GM19023 (cell line): ENCODE measurements at regions not wholly inside any gene's neighbourhood (a gene's known extent, or its start where the extent isn't known, plus 50 kb on each side); places are given as distances from the start of the nearest gene placed in this dataset.
"Not testable (repeated sequence)": the region's sequence is repeated elsewhere in the genome, so short reads cannot be mapped to it uniquely, and the experiment has no call there.

Source experiments
- ATAC-seq: cut with Tn5 transposase; IDR thresholded peaks from one replicate; pipeline ENCODE4 v1.9.1; 2021; ENCODE audit warnings: mild to moderate bottlenecking, moderate library complexity; ENCODE audit not compliant: unreplicated experiment

DNA sequence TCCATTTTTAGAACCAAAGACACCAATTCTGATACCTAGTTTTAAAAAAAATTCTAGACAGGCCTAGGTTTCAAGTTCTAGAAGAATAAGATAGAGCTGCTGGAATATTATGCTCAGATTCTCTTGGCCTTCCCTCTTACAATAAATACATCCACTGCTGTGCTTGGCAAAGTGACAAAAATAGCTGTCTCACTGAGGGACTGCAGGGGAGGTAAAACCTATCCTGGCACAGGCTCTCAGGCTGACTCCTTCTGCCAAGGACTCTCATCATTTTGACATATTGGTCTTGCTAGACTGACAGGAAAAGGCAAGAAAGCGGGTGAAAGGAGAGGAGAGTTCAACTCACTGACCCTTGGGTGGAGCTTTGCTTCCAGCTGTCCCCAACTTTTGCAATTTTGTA lies 197.0 kb upstream of the LHX8 start:
- ATAC-seq, result no peak

DNA sequence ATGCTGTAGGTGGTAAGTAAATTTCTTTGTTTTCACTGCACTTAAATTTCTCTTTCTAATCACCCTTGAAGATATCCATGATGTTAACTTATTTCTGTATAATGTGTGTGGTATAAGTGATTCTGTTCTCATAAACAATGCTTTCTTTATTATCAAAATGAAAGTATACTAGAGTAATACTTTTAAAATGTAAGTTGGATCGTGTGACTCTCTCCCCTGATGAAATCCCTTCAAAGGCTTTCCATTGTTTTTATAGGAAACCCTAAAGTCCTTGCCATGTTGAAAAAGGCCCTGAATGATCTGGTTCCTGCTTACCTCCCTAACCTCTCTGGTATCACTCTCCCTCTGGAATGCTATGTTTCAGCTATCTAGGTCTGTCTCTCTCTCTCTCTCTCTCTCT lies 191.1 kb upstream of the LHX8 start:
- ATAC-seq, result no peak

DNA sequence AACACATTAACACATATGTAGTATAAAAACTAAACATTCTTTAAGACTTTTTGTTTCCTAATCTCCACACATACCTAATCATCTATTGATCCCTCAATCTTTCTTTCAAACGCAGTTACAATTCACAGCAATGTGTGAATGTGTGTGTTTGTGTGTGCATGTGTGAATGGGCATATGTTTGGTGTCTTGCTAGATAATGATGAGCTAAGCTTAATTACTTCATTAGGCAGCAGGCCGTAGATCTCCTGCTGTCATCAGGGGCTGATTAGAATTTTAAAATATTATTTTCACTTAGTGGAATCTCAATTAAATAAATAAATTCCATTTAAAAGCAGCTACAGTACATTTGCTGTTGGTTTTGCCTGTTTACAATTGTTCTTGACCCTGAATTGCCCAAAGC lies 187.8 kb upstream of the LHX8 start:
- no peak for ATAC-seq

DNA sequence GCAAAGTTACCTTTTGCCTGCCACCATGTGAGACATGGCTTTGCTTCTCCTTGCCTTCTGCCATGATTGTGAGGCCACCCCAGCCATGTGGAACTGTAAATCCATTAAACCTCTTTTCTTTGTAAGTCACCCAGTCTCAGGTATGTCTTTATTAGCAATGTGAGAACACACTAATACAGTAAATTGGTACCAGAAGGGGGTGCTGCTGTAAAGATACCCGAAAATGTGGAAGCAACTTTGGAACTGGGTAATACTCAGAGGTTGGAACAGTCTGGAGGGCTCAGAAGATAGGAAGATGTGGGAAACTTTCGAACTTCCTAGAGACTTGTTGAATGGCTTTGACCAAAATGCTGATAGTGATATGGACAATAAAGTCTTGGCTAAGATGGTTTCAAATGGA lies 184.8 kb upstream of the LHX8 start:
- ATAC-seq, result not testable (repeated sequence)

DNA sequence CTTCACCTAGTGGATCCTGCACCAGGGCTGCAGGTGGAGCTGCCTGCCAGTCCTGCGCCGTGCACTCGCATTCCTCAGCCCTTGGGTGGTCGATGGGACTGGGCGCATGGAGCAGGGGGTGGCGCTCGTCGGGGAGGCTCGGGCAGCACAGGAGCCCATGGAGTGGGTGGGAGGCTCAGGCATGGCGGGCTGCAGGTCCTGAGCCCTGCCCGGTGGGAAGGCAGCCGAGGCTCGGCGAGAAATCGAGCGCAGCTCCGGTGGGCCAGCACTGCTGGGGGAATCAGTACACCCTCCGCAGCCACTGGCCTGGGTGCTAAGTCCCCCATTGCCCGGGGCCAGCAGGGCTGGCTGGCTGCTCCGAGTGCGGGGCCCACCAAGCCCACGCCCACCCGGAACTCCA lies 182.2 kb upstream of the LHX8 start:
- not testable (repeated sequence) for ATAC-seq

DNA sequence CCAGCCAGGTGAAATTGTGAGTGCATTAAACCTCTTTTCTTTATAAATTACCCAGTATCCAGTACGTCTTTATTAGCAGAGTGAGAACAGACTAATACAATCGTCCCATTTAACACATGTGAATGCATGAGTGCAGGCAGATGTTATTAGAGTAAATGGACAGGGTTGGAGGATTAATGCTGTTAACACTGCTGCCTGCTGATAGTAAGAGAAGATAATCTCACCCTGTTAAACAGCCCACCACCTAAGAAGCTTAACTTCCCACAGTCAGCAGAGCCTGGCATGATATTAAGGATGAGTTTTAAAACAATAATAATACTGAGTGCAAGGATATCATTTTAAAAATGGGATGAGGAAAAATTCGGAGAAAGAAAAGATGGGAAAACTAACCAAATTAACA lies 181.4 kb upstream of the LHX8 start:
- no peak for ATAC-seq

DNA sequence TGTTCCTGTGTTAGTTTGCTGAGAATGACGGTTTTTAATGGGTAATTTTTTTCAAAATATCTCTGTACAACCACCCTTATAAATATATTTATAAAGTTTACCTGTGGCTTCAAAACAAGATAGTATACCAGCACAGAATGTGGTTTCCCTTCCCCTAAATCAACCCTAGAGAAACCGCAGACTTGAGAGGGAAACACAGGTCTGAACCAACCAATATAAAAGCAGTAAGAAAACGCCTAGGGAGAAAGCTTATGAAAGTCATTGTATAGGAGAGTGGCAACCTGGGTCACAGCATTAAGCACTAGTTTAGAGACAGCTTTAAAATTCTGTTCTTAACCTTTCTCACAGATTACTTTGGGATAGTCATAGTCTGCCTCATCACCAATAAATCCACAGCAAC lies 180.6 kb upstream of the LHX8 start:
- no peak for ATAC-seq

DNA sequence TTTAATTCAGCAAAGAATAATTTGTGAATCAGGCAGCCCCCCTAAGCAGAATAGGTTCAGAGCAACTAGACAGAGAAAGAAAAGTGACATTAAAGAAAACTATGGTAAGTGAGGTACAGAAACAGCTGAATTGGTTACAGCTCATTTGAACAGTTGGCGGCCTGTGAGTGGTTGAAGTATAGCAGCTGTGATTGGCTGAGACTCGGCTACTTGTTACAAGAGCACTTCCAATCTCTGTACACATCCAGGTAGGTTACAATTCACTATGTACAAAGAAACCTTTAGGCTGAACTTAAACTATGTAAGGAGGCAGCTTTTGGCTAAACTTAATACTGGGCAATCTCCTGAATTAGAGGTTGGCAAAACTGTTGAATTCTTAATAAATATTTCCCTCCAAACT lies 171.1 kb upstream of the LHX8 start:
- no peak for ATAC-seq

DNA sequence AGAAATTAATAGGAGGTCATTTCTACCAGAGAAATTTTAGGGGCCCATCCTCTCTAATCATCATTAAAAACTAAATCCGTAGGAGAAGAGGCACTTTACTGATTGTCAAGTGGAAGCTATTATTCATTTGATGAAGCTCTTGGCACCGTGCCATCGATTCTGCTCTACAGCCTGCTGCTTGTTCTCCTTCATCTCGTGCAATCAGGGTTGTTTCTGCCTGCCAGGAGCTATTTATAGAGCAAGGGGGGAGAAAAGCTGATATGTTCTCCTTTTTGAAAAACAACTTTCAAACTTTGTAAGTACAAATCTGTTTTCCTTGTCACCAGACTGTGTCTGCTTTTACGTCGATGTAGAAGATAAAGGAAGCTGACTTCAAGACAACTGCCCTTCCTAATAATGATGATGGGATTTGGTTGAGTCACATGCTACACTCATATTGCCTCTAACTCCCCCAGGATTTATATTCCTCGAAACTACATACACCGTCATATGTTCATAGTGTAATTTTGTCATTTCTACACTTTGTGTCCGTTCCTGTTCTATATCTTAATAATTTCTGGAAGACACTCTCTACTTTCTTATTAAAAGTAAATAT lies 169.6 kb upstream of the LHX8 start:
- ATAC-seq, result no peak

DNA sequence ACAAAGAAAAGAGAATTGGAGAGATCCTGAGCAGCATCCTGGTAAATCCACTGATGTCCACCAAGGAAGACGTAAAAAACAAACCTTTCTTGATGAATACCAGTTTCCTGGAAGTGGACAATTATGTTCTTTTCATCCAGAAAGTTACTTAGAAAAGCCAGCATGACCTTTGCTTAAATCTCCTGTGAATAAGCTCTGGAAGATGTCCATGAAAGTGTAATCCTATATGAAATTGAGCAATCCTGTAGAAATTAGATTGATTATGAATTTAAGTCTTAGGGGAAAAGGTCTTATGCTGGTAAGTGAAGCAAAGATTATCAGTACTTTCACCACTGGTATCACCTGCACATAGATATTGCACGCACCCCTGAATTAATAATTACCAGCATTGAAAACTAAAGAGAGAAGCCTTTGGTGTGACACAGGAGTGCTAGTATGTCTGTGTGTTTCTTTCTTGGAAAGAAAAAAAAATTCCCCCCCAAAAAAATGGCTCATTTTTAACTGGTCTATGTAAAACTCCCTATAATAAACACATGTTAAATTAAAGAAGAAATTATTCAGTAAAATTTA lies 164.5 kb upstream of the LHX8 start:
- no peak for ATAC-seq

DNA sequence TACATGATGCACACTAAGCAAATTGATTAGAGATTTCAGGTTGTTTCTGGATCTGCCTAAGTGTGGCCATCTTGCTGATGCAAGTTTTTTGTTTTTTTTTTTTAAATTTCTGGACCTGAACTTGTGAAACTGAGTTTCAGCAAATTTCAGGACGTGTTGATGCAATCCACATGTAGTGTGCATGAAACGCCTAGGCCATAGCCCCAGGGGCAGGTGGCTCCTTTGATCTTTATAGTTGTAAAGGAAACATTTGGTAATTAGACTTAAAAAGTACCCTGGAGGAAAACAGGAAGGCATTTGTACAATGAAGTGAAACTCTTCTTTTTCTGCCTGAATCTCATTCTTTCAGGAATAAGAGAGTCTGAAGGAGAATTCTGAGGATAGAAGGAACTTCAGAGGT lies 162.2 kb upstream of the LHX8 start:
- no peak for ATAC-seq

DNA sequence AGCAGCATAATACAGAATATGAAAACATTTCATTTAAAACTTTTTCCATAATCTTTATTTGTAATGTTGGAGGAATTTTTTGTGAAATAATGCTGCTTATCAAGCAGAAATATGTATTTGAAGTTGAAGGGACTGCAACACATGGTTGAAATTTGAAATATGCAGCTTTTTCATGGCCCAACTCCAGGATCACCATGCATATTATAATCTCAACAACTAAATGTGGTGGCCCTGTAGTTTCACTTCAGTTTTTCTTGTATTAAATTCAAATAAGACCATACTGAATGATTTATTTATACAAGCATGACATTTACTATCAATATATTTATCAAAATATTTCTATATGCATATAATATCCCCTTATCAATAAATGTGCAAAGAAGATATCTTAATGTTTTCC lies 157.7 kb upstream of the LHX8 start:
- ATAC-seq, result no peak

DNA sequence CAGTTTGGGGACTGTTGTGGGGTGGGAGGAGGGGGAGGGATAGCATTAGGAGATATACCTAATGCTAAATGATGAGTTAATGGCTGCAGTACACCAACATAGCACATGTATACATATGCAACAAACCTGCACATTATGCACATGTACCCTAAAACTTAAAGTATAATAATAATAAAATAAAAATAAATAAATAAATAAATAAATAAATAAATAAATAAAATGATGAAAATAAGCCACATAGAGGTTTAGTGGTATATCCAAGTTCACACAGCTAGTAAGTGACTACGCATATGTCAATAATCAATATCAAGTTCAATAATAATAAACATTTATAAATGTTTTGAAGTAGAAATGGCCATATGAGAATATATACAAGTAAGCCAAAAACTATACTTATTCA lies 141.7 kb upstream of the LHX8 start:
- ATAC-seq, result not testable (repeated sequence)

DNA sequence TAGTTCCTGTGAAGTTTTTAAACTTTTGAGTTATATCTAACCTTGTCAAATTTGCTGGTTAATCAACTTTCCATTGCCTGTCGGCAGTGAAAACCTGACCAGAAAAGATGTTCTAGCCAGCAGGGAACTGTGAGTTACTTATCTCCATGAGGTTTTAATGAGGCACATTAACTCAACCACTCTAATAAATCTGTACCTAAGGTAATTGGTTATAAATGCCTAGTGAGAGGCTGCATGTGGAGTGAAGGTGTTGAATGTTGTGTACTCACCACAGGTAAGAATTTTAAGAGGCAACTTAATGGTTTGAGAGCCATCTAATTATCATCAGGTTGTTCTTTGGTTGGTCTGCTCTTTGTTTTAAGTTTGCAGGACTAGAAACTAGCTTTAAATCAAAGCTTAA lies 138.4 kb upstream of the LHX8 start:
- ATAC-seq, result no peak

DNA sequence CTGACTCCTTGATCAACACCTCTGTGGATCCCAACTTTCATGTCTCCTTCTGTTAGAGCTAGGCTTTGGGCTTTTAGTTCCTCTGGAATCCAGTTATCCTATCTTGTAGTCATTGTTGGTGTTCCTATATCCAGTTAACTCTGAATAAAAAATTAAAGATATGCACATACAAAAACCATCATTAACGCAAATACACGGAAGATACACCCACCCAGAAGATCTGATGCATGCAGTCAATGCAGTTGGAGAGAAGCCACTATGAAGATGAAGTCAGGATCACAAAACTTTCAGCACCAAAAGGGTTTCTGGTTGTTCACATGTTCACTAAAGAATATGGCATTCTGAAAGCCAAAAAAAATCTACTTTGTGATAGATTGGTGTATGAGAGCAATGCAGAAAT lies 123.6 kb upstream of the LHX8 start:
- ATAC-seq, result no peak

DNA sequence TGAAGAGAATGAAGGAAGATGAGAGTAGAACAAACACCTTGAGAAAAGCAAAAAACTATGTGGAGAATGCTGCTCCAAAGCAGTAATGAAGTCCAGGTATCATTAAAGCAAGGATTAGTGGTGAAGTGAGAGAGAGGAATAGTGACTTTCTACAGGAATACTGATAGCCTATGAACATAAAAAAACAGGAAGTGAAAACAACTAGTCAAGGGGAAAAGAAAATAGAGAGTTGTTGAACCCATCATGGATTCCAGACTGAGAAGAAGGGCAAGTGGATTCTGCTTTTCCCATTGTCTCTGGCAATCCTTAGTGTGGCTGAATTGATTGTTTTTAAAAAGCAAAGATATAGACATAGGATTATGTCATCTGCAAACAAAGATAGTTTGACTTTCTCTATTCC lies 119.9 kb upstream of the LHX8 start:
- ATAC-seq, result no peak

DNA sequence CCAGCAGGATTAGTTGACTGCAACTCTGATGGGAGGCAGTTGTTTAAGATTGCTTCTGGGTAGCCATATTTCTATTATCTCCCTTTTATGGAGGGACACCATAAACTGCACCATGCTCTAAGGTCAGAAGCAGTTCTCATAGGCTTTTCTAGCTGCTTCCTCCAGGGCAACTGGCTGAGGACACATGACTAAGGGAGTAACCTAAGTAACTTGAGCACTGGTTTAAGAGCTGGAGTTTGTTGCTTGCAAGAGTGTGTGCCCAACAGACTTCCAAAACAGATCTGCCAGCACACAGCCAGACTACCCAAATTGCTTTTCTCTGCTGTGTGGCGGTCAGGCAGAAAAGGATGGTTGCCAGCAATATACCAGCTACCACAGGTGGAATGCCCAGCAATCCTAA lies 111.2 kb upstream of the LHX8 start:
- no peak for ATAC-seq

DNA sequence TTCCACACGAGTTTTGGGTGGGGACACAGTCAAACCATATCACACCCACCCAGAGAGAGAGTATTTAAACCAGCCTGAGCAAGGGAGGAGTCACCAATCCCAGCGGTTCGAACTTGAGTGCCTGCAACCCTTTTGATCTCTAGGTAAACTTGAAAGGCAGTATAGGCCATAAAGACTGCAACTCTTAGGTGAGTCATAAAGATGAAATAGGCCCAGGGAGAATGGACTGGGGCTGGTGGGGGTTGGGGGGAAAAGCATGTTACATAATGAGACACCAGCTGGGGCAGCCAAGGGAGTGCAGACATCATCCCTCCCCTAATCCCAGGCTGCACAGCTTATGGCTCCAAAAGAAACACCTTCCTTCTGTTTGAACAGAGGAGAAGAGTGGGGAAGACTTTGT lies 99.8 kb upstream of the LHX8 start:
- no peak for ATAC-seq

DNA sequence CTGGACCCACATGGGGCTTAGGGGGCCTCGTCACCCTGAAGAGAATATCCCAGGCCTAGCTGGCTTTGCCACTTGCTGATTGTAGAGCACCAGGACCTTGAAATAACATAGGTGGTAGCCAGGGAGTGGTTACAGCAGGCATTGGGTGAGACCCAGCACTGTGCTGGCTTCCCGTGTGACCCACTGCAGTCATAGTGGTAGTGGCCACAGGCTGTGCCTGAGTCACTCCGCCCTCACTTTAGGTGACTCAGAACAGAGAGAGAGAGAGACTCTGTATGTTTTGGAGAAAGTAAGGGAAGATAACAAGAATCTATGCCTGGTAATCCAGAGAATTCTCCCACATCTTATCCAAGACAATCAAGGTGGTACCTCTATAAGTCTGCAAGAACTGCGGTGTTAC lies 98.7 kb upstream of the LHX8 start:
- ATAC-seq, result no peak

DNA sequence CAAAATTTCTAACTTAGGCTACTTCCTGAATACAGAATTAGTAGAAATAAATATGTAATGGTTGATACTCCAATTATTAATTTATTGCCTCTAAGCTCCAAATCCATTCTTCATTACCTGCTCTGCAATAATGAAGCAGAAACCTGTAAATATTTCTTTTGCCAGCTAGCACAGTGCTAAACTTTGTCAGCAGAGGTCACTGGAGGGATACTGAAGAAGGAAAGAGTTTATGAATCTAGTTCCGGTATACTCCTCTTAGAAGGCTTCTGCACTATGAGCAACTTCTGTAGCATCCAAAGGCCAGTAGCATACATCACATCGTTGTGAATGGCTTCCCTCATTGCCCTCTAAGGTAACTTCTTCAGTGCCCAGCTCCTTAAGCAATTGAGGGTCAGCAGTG lies 81.0 kb upstream of the LHX8 start:
- no peak for ATAC-seq

DNA sequence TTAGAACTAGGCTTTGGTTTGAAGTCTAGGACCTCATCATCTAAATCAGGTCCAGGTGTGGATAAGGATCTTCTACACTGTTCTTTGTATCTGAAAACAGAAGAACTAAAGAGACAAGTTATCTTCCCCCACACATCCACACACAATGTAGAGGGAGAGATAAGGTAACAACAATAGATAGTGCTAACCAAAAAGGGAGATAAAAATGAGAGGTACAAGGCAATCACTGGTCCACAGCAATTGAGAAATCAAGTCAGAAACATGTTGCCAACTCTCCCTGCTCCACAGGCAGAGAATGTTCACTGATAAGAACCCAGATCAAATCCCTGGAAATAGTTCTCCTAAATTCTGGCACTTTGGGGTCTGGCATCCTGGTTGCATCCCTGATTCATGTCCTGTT lies 75.8 kb upstream of the LHX8 start:
- ATAC-seq, result no peak

DNA sequence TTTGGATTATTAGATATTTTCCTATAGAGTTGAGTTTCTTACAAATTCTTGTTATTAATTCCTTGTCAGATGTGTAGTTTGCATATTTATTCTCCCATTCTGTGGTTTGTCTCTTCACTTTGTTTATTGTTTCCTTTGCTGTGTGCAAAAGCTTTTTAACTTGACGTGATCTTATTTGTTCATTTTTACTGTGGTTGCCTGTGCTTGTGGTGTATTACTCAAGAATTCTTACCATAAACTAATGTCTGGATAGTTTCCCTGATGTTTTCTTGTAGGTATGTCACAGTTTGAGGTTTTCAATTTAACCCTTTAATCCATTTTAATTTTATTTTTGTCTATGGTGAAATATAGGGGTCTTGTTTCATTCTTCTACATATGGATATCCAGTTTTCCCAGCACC lies 72.1 kb upstream of the LHX8 start:
- no peak for ATAC-seq

DNA sequence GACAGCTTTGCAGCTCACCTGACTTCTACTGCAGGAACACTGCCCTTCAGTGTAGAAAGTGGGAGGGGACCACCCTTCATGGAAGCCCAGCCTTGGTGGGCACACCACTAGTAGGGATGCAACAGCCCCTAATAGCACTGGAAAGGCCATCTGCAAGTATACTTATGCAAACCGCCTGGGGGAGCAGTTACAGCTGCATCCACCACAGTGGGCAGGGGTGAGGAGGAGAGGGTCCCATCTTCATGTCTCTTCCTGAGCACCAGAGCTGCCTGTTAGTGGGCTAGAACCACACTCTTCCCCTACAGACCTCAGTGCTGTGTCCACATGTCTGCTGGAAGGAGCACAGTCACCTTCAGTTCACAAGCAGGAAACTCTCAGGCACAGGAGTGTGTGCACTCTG lies 66.2 kb upstream of the LHX8 start:
- ATAC-seq, result no peak
